CD4-positive, alpha-beta T cell (primary cell): ENCODE measurements at regions not wholly inside any gene's neighbourhood (a gene's known extent, or its start where the extent isn't known, plus 50 kb on each side); places are given as distances from the start of the nearest gene placed in this dataset.

ENCODE experiments used
- ATAC-seq: fragments of 200-7000 bp; cut with Tn5 transposase; one replicate; pipeline ENCODE4 v1.10.0; 2022; ENCODE audit warnings: mild to moderate bottlenecking; ENCODE audit not compliant: poor library complexity
- CTCF ChIA-PET: fragments of 350-600 bp; sonication (Branson Sonifier 250); formaldehyde crosslinking; loops from one replicate; lab custom pipeline; 2021; ENCODE audit warnings: antibody characterized with exemption, inconsistent platforms; lab: Charles Lee
- POLR2A ChIA-PET: fragments of 350-600 bp; sonication (Branson Sonifier 250); formaldehyde crosslinking; loops from one replicate; lab custom pipeline; 2021; ENCODE audit warnings: antibody characterized with exemption, inconsistent platforms; lab: Charles Lee
- DNase-seq, 14 experiments: peaks; one replicate each; pipeline ENCODE4 v3.0.0-alpha.2; 2013 to 2020; ENCODE audit warnings: mixed read lengths in 2 of 14
- H3K27ac ChIP-seq, 2 donors: one replicate each; pipeline versions ENCODE4 v1.5.1 to v1.7.0; 2013; ENCODE audit warnings: low read length in 2 of 2, low read depth in 1 of 2, mild to moderate bottlenecking in 1 of 2
- H3K27me3 ChIP-seq, 2 experiments: 1 replicate in 1 of 2; 2 replicates in 1 of 2; pipeline versions ENCODE4 v1.6.1 to v1.7.0; 2013; ENCODE audit warnings: low read length in 2 of 2, control low read depth in 1 of 2, mild to moderate bottlenecking in 1 of 2, moderate library complexity in 1 of 2; ENCODE audit not compliant: insufficient read depth in 2 of 2, control insufficient read depth in 1 of 2
- H3K36me3 ChIP-seq: one replicate; pipeline ENCODE4 v1.6.1; 2013; ENCODE audit warnings: low read length, control low read depth; ENCODE audit not compliant: insufficient read depth
- H3K4me1 ChIP-seq: one replicate; pipeline ENCODE4 v1.6.1; 2013; ENCODE audit warnings: low read length, control low read depth; ENCODE audit not compliant: insufficient read depth
- H3K4me3 ChIP-seq: one replicate; pipeline ENCODE4 v1.5.1; 2013; ENCODE audit warnings: mild to moderate bottlenecking, low read length, moderate library complexity
- H3K9me3 ChIP-seq, 2 experiments: 1 replicate in 1 of 2; 2 replicates in 1 of 2; pipeline versions ENCODE4 v1.6.1 to v1.7.0; 2013; ENCODE audit warnings: low read length in 2 of 2, mild to moderate bottlenecking in 2 of 2, control low read depth in 1 of 2, moderate library complexity in 1 of 2; ENCODE audit not compliant: control insufficient read depth in 1 of 2, insufficient read depth in 1 of 2
- H3K27ac Mint-ChIP-seq: one replicate; pipeline ENCODE4 v1.8.0; 2020; ENCODE audit warnings: mixed read lengths
- H3K27me3 Mint-ChIP-seq: one replicate; pipeline ENCODE4 v1.8.0; 2021; ENCODE audit warnings: mixed read lengths
- H3K36me3 Mint-ChIP-seq: one replicate; pipeline ENCODE4 v1.8.0; 2021; ENCODE audit warnings: low read depth, mixed read lengths
- H3K4me1 Mint-ChIP-seq: one replicate; pipeline ENCODE4 v1.8.0; 2021; ENCODE audit warnings: low read depth, mixed read lengths
- H3K4me3 Mint-ChIP-seq: one replicate; pipeline ENCODE4 v1.8.0; 2020; ENCODE audit warnings: mild to moderate bottlenecking, mixed read lengths
- H3K9me3 Mint-ChIP-seq: one replicate; pipeline ENCODE4 v1.8.0; 2020; ENCODE audit warnings: mixed read lengths
- CTCF ChIP-seq: fragments of 200-600 bp; IDR thresholded peaks from one replicate; pipeline ENCODE4 v1.8.0; 2022; ENCODE audit warnings: antibody characterized with exemption, mild to moderate bottlenecking
- intact Hi-C, 2 experiments: fragments of 100-400 bp; cut with DNase I in 1 of 2; cut with micrococcal nuclease in 1 of 2; formaldehyde crosslinking; loops; one replicate each; pipeline versions ENCODE4 v1.15.1 to v1.9.0; 2023 to 2025; cut with DNase I, micrococcal nuclease

- no peak for TF ChIP-seq CTCF
- H3K4me1 Mint-ChIP-seq: no peaks in the 10 kb centered on the region
- POLR2A ChIA-PET: no interaction called here
- no peak overlapping the region for H3K4me3 Mint-ChIP-seq
- H3K4me1 ChIP-seq: no peaks in the 10 kb centered on the region
- no peaks in the 10 kb centered on the region for H3K36me3 Mint-ChIP-seq
- H3K27ac Mint-ChIP-seq: no peak overlapping the region
- H3K4me3 ChIP-seq: no peak overlapping the region
- H3K9me3 Mint-ChIP-seq: no peaks in the 10 kb centered on the region
- peaks cover under 1 to 3% of the 10 kb centered on the region in 2 experiments for H3K27me3 ChIP-seq
- intact Hi-C loops: no loop called here
- DNase-seq (no peak), ATAC-seq (no peak)
- peaks cover 6% of the 10 kb centered on the region for H3K27me3 Mint-ChIP-seq
- H3K36me3 ChIP-seq: no peaks in the 10 kb centered on the region
- no peaks in the 10 kb centered on the region for H3K9me3 ChIP-seq
- CTCF ChIA-PET: no interaction called here
- H3K27ac ChIP-seq: no peak overlapping the region
Observed at GRCh38 chr1:91135799-91136198, 114.0 kb upstream of the ZNF644 start.

GRCh38 chr1:91133248-91133647 is 111.4 kb upstream of the ZNF644 start:
- intact Hi-C loops: no loop called here
- H3K4me1 ChIP-seq: no peaks in the 10 kb centered on the region
- no peaks in the 10 kb centered on the region for H3K36me3 ChIP-seq
- H3K27me3 ChIP-seq: peaks cover 3 to 7% of the 10 kb centered on the region in 2 experiments
- no peaks in the 10 kb centered on the region for H3K4me1 Mint-ChIP-seq
- H3K36me3 Mint-ChIP-seq: no peaks in the 10 kb centered on the region
- H3K9me3 ChIP-seq: no peaks in the 10 kb centered on the region
- no peak overlapping the region for H3K27ac Mint-ChIP-seq
- no peak for TF ChIP-seq CTCF
- ChIA-PET POLR2A (no interaction called here), CTCF (no interaction called here)
- H3K4me3 ChIP-seq: no peak overlapping the region
- H3K4me3 Mint-ChIP-seq: no peak overlapping the region
- H3K9me3 Mint-ChIP-seq: no peaks in the 10 kb centered on the region
- H3K27me3 Mint-ChIP-seq: peaks cover 9% of the 10 kb centered on the region
- DNase-seq: no peak
- no peak overlapping the region for H3K27ac ChIP-seq
- no peak for ATAC-seq

GRCh38 chr1:91130256-91130985 is 108.6 kb upstream of the ZNF644 start:
- ChIA-PET CTCF (no interaction called here), POLR2A (no interaction called here)
- Mint-ChIP-seq H3K27me3 (peaks cover 9% of the 10 kb centered on the region), H3K9me3 (no peaks in the 10 kb centered on the region), H3K27ac (no peak overlapping the region), H3K4me1 (no peaks in the 10 kb centered on the region), H3K36me3 (no peaks in the 10 kb centered on the region), H3K4me3 (no peak overlapping the region)
- ATAC-seq (no peak), DNase-seq (no peak)
- H3K9me3 ChIP-seq: no peaks in the 10 kb centered on the region
- no peaks in the 10 kb centered on the region for H3K4me1 ChIP-seq
- H3K4me3 ChIP-seq: no peak overlapping the region
- no peak for TF ChIP-seq CTCF
- no peaks in the 10 kb centered on the region for H3K36me3 ChIP-seq
- intact Hi-C loops: no loop called here
- peaks cover 6 to 7% of the 10 kb centered on the region in 2 experiments for H3K27me3 ChIP-seq
- no peak overlapping the region for H3K27ac ChIP-seq
